Central memory CD8-positive, alpha-beta T cell (primary cell): ENCODE measurements at regions not wholly inside any gene's neighbourhood (a gene's known extent, or its start where the extent isn't known, plus 50 kb on each side); places are given as distances from the start of the nearest gene placed in this dataset.
"Not testable (repeated sequence)": the region's sequence is repeated elsewhere in the genome, so short reads cannot be mapped to it uniquely, and the experiment has no call there.

Experiments
- ATAC-seq: fragments of 150-1000 bp; cut with Tn5 transposase; replicated peaks from 2 replicates; pipeline ENCODE4 v1.10.0; 2022; ENCODE audit warnings: mild to moderate bottlenecking, moderate FRiP score, moderate number of reproducible peaks; ENCODE audit not compliant: poor library complexity, severe bottlenecking; ENCODE audit errors: extremely low read depth
- DNase-seq, 2 donors: peaks; one replicate each; pipeline ENCODE4 v3.0.0; 2021; ENCODE audit warnings: low spot score in 2 of 2
- H3K27ac Mint-ChIP-seq: one replicate; pipeline ENCODE4 v1.8.0; 2022; ENCODE audit warnings: low read depth, mild to moderate bottlenecking, moderate library complexity, mixed read lengths
- H3K27me3 Mint-ChIP-seq: one replicate; pipeline ENCODE4 v1.8.0; 2022; ENCODE audit warnings: mixed read lengths
- H3K36me3 Mint-ChIP-seq: one replicate; pipeline ENCODE4 v1.8.0; 2022; ENCODE audit warnings: mild to moderate bottlenecking, moderate library complexity, mixed read lengths; ENCODE audit not compliant: insufficient read depth
- H3K4me1 Mint-ChIP-seq: one replicate; pipeline ENCODE4 v1.8.0; 2022; ENCODE audit warnings: mixed read lengths
- H3K4me3 Mint-ChIP-seq: one replicate; pipeline ENCODE4 v1.8.0; 2022; ENCODE audit warnings: mild to moderate bottlenecking, moderate library complexity, mixed read lengths
- H3K9me3 Mint-ChIP-seq: one replicate; pipeline ENCODE4 v1.8.0; 2022; ENCODE audit warnings: mixed read lengths

- H3K27ac Mint-ChIP-seq, H3K4me1 Mint-ChIP-seq, H3K9me3 Mint-ChIP-seq, ATAC-seq, DNase-seq, H3K36me3 Mint-ChIP-seq, H3K27me3 Mint-ChIP-seq, H3K4me3 Mint-ChIP-seq: not testable (repeated sequence)
These were observed 135.6 kb upstream of the RRN3 start for GRCh38 chr16:15229661-15230060.

GRCh38 chr16:15224651-15225050, 130.6 kb upstream of the RRN3 start:
- H3K27ac Mint-ChIP-seq, H3K9me3 Mint-ChIP-seq, H3K36me3 Mint-ChIP-seq, H3K4me1 Mint-ChIP-seq, ATAC-seq, DNase-seq, H3K4me3 Mint-ChIP-seq, H3K27me3 Mint-ChIP-seq: not testable (repeated sequence)

GRCh38 chr16:15223398-15223797, 129.3 kb upstream of the RRN3 start:
- H3K27ac Mint-ChIP-seq, H3K4me3 Mint-ChIP-seq, H3K36me3 Mint-ChIP-seq, DNase-seq, H3K27me3 Mint-ChIP-seq, ATAC-seq, H3K4me1 Mint-ChIP-seq, H3K9me3 Mint-ChIP-seq: not testable (repeated sequence)

- ATAC-seq: peak; percentile 60
- H3K27ac Mint-ChIP-seq, H3K36me3 Mint-ChIP-seq, H3K27me3 Mint-ChIP-seq, H3K4me3 Mint-ChIP-seq, H3K4me1 Mint-ChIP-seq, DNase-seq, H3K9me3 Mint-ChIP-seq: not testable (repeated sequence)
These were observed 125.9 kb upstream of the RRN3 start for GRCh38 chr16:15219679-15220615.

GRCh38 chr16:15218856-15219500, 124.9 kb upstream of the RRN3 start:
- not testable (repeated sequence) for H3K36me3 Mint-ChIP-seq

GRCh38 chr16:15207202-15207981, 113.3 kb upstream of the RRN3 start:
- H3K4me3 Mint-ChIP-seq, H3K4me1 Mint-ChIP-seq, ATAC-seq, H3K27ac Mint-ChIP-seq, DNase-seq, H3K36me3 Mint-ChIP-seq, H3K9me3 Mint-ChIP-seq: not testable (repeated sequence)
- H3K27me3 Mint-ChIP-seq: peaks cover 18% of the 10 kb centered on the region

More at GRCh38 chr16:15218856-15219500, 124.9 kb upstream of the RRN3 start:
- not testable (repeated sequence) for H3K9me3 Mint-ChIP-seq, H3K27ac Mint-ChIP-seq, ATAC-seq, H3K4me1 Mint-ChIP-seq, DNase-seq, H3K27me3 Mint-ChIP-seq, H3K4me3 Mint-ChIP-seq

- not testable (repeated sequence) for DNase-seq, H3K4me3 Mint-ChIP-seq, H3K27ac Mint-ChIP-seq, H3K36me3 Mint-ChIP-seq, ATAC-seq, H3K9me3 Mint-ChIP-seq, H3K4me1 Mint-ChIP-seq
- peaks cover 18% of the 10 kb centered on the region for H3K27me3 Mint-ChIP-seq
These were observed 112.4 kb upstream of the RRN3 start for GRCh38 chr16:15206439-15206838.

GRCh38 chr16:15205939-15206338, 111.9 kb upstream of the RRN3 start:
- H3K4me3 Mint-ChIP-seq, DNase-seq, ATAC-seq, H3K36me3 Mint-ChIP-seq, H3K27ac Mint-ChIP-seq, H3K4me1 Mint-ChIP-seq, H3K9me3 Mint-ChIP-seq: not testable (repeated sequence)
- H3K27me3 Mint-ChIP-seq: peaks cover 18% of the 10 kb centered on the region

GRCh38 chr16:15204571-15204970, 110.5 kb upstream of the RRN3 start:
- not testable (repeated sequence) for H3K4me3 Mint-ChIP-seq, H3K9me3 Mint-ChIP-seq, ATAC-seq, DNase-seq, H3K36me3 Mint-ChIP-seq, H3K27ac Mint-ChIP-seq, H3K4me1 Mint-ChIP-seq
- H3K27me3 Mint-ChIP-seq: peaks cover 18% of the 10 kb centered on the region

- not testable (repeated sequence) for H3K27me3 Mint-ChIP-seq, H3K4me3 Mint-ChIP-seq, ATAC-seq, H3K9me3 Mint-ChIP-seq, H3K27ac Mint-ChIP-seq, DNase-seq, H3K36me3 Mint-ChIP-seq, H3K4me1 Mint-ChIP-seq
These were observed 98.7 kb upstream of the RRN3 start for GRCh38 chr16:15192813-15193212.

- H3K36me3 Mint-ChIP-seq, H3K4me3 Mint-ChIP-seq, H3K27ac Mint-ChIP-seq, DNase-seq, H3K27me3 Mint-ChIP-seq, H3K9me3 Mint-ChIP-seq, H3K4me1 Mint-ChIP-seq, ATAC-seq: not testable (repeated sequence)
These were observed 98.1 kb upstream of the RRN3 start for GRCh38 chr16:15192197-15192596.

- H3K9me3 Mint-ChIP-seq, H3K27me3 Mint-ChIP-seq, H3K4me1 Mint-ChIP-seq, H3K27ac Mint-ChIP-seq, DNase-seq, ATAC-seq, H3K36me3 Mint-ChIP-seq, H3K4me3 Mint-ChIP-seq: not testable (repeated sequence)
These were observed 95.4 kb upstream of the RRN3 start for GRCh38 chr16:15189478-15189877.
